Vagina (tissue), 2 donors: ENCODE measurements at regions not wholly inside any gene's neighbourhood (a gene's known extent, or its start where the extent isn't known, plus 50 kb on each side); places are given as distances from the start of the nearest gene placed in this dataset.

Source experiments
- DNase-seq, 2 donors: peaks; one replicate each; pipeline ENCODE4 v3.0.0-alpha.2; 2017; ENCODE audit errors: extremely low spot score in 2 of 2
- H3K27ac ChIP-seq: fragments of 200-600 bp; sonication (generic); one replicate; pipeline ENCODE4 v1.5.1; 2019
- H3K27me3 ChIP-seq: fragments of 200-600 bp; sonication (generic); one replicate; pipeline ENCODE4 v1.5.1; 2019
- H3K36me3 ChIP-seq, 2 donors: fragments of 200-600 bp; sonication (generic); one replicate each; pipeline ENCODE4 v1.5.1; 2017 to 2019
- H3K4me1 ChIP-seq: fragments of 200-600 bp; sonication (generic); one replicate; pipeline ENCODE4 v1.5.1; 2019
- H3K4me3 ChIP-seq, 2 donors: fragments of 200-600 bp; sonication (generic); 1 replicate in 1 of 2; 2 replicates in 1 of 2; pipeline ENCODE4 v1.5.1; 2016 to 2019
- H3K9me3 ChIP-seq: fragments of 200-600 bp; sonication (generic); one replicate; pipeline ENCODE4 v1.5.1; 2019
- CTCF ChIP-seq, 3 experiments: fragments of 450-650 bp in 2 of 3; fragments of 200-600 bp in 1 of 3; sonication (generic) in 1 of 3; IDR thresholded peaks; one replicate each; pipeline ENCODE4 v1.5.1; 2017 to 2019; ENCODE audit warnings: antibody characterized with exemption in 3 of 3, mild to moderate bottlenecking in 2 of 3, moderate library complexity in 2 of 3
- POLR2A ChIP-seq, 2 donors: fragments of 450-650 bp; IDR thresholded peaks; one replicate each; pipeline ENCODE4 v1.6.1; 2017; ENCODE audit warnings: antibody characterized with exemption in 2 of 2, mild to moderate bottlenecking in 2 of 2, moderate library complexity in 2 of 2
- POLR2AphosphoS5 ChIP-seq, 2 donors: sonication (generic); formaldehyde crosslinking; IDR thresholded peaks; one replicate each; pipeline ENCODE4 v1.9.0; 2017; ENCODE audit warnings: antibody characterized with exemption in 2 of 2, mild to moderate bottlenecking in 2 of 2, low read depth in 1 of 2; ENCODE audit not compliant: insufficient read depth in 1 of 2
- intact Hi-C: fragments of 100-400 bp; cut with DNase I; formaldehyde crosslinking; loops from one replicate; pipeline ENCODE4 v1.15.1; 2023

GRCh38 chr6:141552031-141552430 lies 580.7 kb upstream of the GJE1 start:
- Histone ChIP-seq H3K27ac (no peak overlapping the region), H3K4me1 (no peaks in the 10 kb centered on the region), H3K4me3 (no peak overlapping the region), H3K36me3 (no peaks in the 10 kb centered on the region), H3K27me3 (no peaks in the 10 kb centered on the region), H3K9me3 (no peaks in the 10 kb centered on the region)
- intact Hi-C loops = no loop called here
- DNase-seq = no peak
- TF ChIP-seq CTCF (IDR thresholded peaks at IDR 0.05) (no peak), POLR2A (IDR thresholded peaks at IDR 0.05) (no peak)

DNA sequence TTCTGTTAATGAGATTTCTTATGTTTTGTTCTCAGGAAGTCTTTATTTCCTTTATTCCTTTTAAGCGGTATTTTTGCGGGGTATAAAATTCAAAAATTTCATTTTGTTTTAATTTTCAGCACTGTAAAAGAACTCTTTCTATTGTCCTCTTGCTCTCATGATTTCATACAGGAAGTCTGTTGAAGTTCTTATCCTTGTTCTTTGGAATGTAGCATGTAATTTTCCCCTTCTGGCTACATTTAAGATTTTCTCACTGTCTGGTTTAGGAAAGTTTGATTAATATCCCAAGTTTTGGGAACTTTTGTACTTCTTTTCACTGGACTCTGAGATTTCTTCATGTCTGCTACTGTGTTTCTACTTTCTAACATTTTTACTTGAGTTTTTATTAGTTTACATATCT lies 581.4 kb upstream of the GJE1 start:
- TF ChIP-seq POLR2A (IDR thresholded peaks at IDR 0.05) (no peak), CTCF (IDR thresholded peaks at IDR 0.05) (no peak), POLR2AphosphoS5 (IDR thresholded peaks at IDR 0.05; ENCODE audit: insufficient read depth in 1 of 2, low read depth in 1 of 2) (no peak)

GRCh38 chr6:141550471-141550870 lies 582.3 kb upstream of the GJE1 start:
- no peak overlapping the region for H3K27ac ChIP-seq
- no peaks in the 10 kb centered on the region for H3K4me1 ChIP-seq

More for the DNA sequence above, 581.4 kb upstream of the GJE1 start:
- Histone ChIP-seq H3K36me3 (no peaks in the 10 kb centered on the region), H3K4me3 (no peak overlapping the region), H3K4me1 (no peaks in the 10 kb centered on the region), H3K27me3 (no peaks in the 10 kb centered on the region), H3K9me3 (no peaks in the 10 kb centered on the region), H3K27ac (no peak overlapping the region)
- no peak for DNase-seq
- intact Hi-C loops = no loop called here

GRCh38 chr6:141548966-141549365 lies 583.8 kb upstream of the GJE1 start:
- H3K4me3 ChIP-seq = no peak overlapping the region
- H3K36me3 ChIP-seq = no peaks in the 10 kb centered on the region
- no peak for DNase-seq
- no peaks in the 10 kb centered on the region for H3K27me3 ChIP-seq
- intact Hi-C loops = no loop called here
- no peak for TF ChIP-seq CTCF (IDR thresholded peaks at IDR 0.05)
- no peak for TF ChIP-seq POLR2A (IDR thresholded peaks at IDR 0.05)
- no peak for TF ChIP-seq POLR2AphosphoS5 (IDR thresholded peaks at IDR 0.05; ENCODE audit: insufficient read depth in 1 of 2, low read depth in 1 of 2)
- no peaks in the 10 kb centered on the region for H3K4me1 ChIP-seq
- H3K27ac ChIP-seq = no peak overlapping the region
- H3K9me3 ChIP-seq = no peaks in the 10 kb centered on the region

More at GRCh38 chr6:141550471-141550870, 582.3 kb upstream of the GJE1 start:
- DNase-seq = no peak
- no peaks in the 10 kb centered on the region for H3K9me3 ChIP-seq
- H3K36me3 ChIP-seq = no peaks in the 10 kb centered on the region
- intact Hi-C loops = no loop called here
- H3K27me3 ChIP-seq = no peaks in the 10 kb centered on the region
- H3K4me3 ChIP-seq = no peak overlapping the region
- TF ChIP-seq POLR2AphosphoS5 (IDR thresholded peaks at IDR 0.05; ENCODE audit: insufficient read depth in 1 of 2, low read depth in 1 of 2) = no peak
- no peak for TF ChIP-seq POLR2A (IDR thresholded peaks at IDR 0.05)
- no peak for TF ChIP-seq CTCF (IDR thresholded peaks at IDR 0.05)

GRCh38 chr6:141541581-141542324 lies 591.0 kb upstream of the GJE1 start:
- no peak for TF ChIP-seq POLR2AphosphoS5 (IDR thresholded peaks at IDR 0.05; ENCODE audit: insufficient read depth in 1 of 2, low read depth in 1 of 2)
- TF ChIP-seq CTCF (IDR thresholded peaks at IDR 0.05) = no peak
- no peak for TF ChIP-seq POLR2A (IDR thresholded peaks at IDR 0.05)
- no peaks in the 10 kb centered on the region for H3K27me3 ChIP-seq
- intact Hi-C loops = no loop called here
- no peaks in the 10 kb centered on the region for H3K4me1 ChIP-seq
- no peak overlapping the region for H3K27ac ChIP-seq
- H3K4me3 ChIP-seq = no peak overlapping the region
- DNase-seq = no peak
- H3K9me3 ChIP-seq = no peaks in the 10 kb centered on the region
- no peaks in the 10 kb centered on the region for H3K36me3 ChIP-seq
